Testis (tissue), 2 donors: ENCODE measurements at regions not wholly inside any gene's neighbourhood (a gene's known extent, or its start where the extent isn't known, plus 50 kb on each side); places are given as distances from the start of the nearest gene placed in this dataset.

Experiments used
- DNase-seq: peaks from one replicate; pipeline ENCODE4 v3.0.0-alpha.2; 2019
- H3K27ac ChIP-seq, 2 donors: fragments of 200-600 bp; sonication (generic); one replicate each; pipeline ENCODE4 v1.5.1; 2019
- H3K27me3 ChIP-seq: fragments of 200-600 bp; sonication (generic); one replicate; pipeline ENCODE4 v1.5.1; 2019
- H3K36me3 ChIP-seq: fragments of 200-600 bp; sonication (generic); one replicate; pipeline ENCODE4 v1.5.1; 2017; ENCODE audit warnings: low read depth; ENCODE audit errors: missing control alignments
- H3K4me1 ChIP-seq: fragments of 200-600 bp; sonication (generic); one replicate; pipeline ENCODE4 v1.5.1; 2019
- H3K4me3 ChIP-seq, 2 donors: fragments of 200-600 bp; sonication (generic); one replicate each; pipeline ENCODE4 v1.5.1; 2017 to 2019
- H3K9me3 ChIP-seq: fragments of 200-600 bp; sonication (generic); one replicate; pipeline ENCODE4 v1.5.1; 2017
- POLR2A ChIP-seq: fragments of 450-650 bp; IDR thresholded peaks from one replicate; pipeline ENCODE4 v1.6.1; 2017; ENCODE audit warnings: antibody characterized with exemption, mild to moderate bottlenecking, moderate library complexity
- WGBS, 2 donors: methylation state at CpG; one replicate each; pipeline ENCODE4 v1.1.5; 2018; 5-methylcytosine and 5-hydroxymethylcytosine counted together
- intact Hi-C: fragments of 100-400 bp; cut with DNase I; formaldehyde crosslinking; loops from one replicate; pipeline ENCODE4 v1.15.1; 2023; ENCODE audit warnings: low total_unique reads
- TF ChIP-seq, protein P1 (sequence below), 3 experiments: fragments of 450-650 bp in 2 of 3; fragments of 200-600 bp in 1 of 3; sonication (generic) in 1 of 3; IDR thresholded peaks; one replicate each; pipeline ENCODE4 v1.5.1; 2016 to 2019; ENCODE audit warnings: antibody characterized with exemption in 3 of 3, mild to moderate bottlenecking in 2 of 3, moderate library complexity in 1 of 3

DNA sequence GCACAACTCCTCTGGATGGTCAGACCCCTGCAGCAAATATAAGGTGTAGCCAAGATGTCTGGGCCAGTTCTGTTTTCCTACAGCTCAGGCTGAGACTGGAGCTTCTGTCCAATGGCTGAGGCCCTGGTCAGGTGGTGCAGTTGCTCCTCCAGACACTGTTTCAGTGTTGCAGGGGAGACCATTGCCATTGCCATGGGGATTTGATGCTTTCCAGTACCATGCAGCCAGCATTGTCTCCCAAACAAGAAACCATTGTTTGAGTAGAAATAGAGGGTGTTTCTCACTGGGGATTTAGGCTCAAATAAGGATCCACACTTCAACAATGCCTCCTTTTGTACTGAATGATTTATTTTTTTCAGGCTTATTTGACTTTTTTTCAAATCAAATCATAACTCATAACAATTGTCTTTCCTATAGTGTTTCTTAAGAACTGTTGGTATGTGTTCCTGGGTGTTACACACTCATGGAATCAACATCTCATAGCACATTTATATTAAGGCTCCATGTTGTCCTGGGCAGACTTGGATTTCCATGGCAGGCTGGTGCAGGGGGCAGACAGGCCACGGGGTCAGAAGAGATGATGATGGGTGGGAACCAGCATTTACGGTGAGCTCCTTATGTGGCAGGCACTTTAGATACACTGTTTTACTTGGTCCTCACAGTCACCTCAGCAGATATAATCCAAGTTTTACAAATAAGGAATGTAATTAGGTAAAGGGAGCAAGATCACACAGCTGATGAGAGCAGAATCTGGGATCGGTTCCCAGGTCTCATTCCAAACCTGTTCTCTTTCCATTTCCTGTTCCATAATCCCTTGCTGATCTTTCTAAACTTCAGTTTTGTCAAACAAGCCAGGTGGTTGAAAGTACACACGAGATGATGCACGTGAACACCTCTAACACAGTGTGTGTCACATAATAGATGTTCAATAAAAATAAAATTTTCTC, 95.9 kb upstream of the GNAQ start:
- intact Hi-C loops = no loop called here
- no peak for TF ChIP-seq POLR2A
- TF ChIP-seq, protein P1, sequence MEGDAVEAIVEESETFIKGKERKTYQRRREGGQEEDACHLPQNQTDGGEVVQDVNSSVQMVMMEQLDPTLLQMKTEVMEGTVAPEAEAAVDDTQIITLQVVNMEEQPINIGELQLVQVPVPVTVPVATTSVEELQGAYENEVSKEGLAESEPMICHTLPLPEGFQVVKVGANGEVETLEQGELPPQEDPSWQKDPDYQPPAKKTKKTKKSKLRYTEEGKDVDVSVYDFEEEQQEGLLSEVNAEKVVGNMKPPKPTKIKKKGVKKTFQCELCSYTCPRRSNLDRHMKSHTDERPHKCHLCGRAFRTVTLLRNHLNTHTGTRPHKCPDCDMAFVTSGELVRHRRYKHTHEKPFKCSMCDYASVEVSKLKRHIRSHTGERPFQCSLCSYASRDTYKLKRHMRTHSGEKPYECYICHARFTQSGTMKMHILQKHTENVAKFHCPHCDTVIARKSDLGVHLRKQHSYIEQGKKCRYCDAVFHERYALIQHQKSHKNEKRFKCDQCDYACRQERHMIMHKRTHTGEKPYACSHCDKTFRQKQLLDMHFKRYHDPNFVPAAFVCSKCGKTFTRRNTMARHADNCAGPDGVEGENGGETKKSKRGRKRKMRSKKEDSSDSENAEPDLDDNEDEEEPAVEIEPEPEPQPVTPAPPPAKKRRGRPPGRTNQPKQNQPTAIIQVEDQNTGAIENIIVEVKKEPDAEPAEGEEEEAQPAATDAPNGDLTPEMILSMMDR (IDR thresholded peaks at IDR 0.05) = no peak
- 81 to 88% methylated on average over 5 of the region's 5 CpGs for WGBS, 2 donors
- no peaks in the 10 kb centered on the region for H3K9me3 ChIP-seq
- H3K27ac ChIP-seq = no peak overlapping the region
- no peak overlapping the region for H3K4me3 ChIP-seq
- H3K27me3 ChIP-seq = no peaks in the 10 kb centered on the region
- H3K36me3 ChIP-seq = no peaks in the 10 kb centered on the region
- DNase-seq = no peak
- H3K4me1 ChIP-seq = no peaks in the 10 kb centered on the region

DNA sequence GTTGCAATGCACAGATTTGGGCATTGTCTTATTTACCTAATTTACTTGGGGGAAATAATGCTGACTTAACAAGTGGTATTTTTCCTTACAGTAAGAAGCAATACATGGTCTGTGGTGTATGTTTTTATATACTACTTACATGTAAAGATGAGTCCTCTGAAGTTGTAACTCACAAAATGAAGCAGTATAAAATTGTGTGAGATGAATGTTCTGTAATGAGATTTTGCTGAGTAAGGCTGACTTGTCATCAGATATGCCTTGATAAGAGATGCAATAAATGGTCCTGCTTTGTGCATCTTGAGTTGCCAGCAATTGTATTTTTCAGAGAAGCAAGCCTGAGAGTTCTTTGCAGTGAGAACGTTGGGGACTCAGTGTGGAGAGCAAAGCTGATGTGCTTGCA, 92.2 kb upstream of the GNAQ start:
- H3K27me3 ChIP-seq = no peaks in the 10 kb centered on the region
- H3K36me3 ChIP-seq = no peaks in the 10 kb centered on the region
- H3K27ac ChIP-seq = no peak overlapping the region
- 71 to 76% methylated on average over 1 of the region's 1 CpG for WGBS, 2 donors
- H3K4me1 ChIP-seq = no peaks in the 10 kb centered on the region
- DNase-seq = no peak
- H3K4me3 ChIP-seq = no peak overlapping the region
- H3K9me3 ChIP-seq = no peaks in the 10 kb centered on the region
- intact Hi-C loops = no loop called here
- TF ChIP-seq, protein P1 (IDR thresholded peaks at IDR 0.05) = no peak
- no peak for TF ChIP-seq POLR2A

DNA sequence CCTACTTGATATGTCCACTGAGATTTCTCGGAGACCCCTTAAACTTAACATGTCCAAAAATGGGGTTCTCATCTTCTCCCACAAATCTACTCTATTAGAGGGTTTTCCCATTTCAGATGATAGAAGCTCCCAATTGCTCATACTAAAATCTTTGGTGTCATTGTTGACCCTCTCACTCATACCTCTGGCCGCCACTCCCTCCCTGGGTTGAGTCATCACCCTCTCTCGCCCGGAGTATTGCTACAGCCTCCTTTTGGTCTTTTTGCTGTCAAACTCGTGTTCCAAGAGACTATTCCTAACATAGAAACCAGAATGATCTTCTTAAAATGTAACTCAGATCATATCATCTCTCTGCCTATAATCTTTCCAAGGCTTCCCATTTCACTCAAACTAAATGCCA, 91.0 kb upstream of the GNAQ start:
- no peak overlapping the region for H3K27ac ChIP-seq
- WGBS, 2 donors = 92% methylated on average over 5 of the region's 5 CpGs
- no peaks in the 10 kb centered on the region for H3K4me1 ChIP-seq
- intact Hi-C loops = no loop called here
- H3K36me3 ChIP-seq = no peaks in the 10 kb centered on the region
- H3K4me3 ChIP-seq = no peak overlapping the region
- TF ChIP-seq, protein P1 (IDR thresholded peaks at IDR 0.05) = no peak
- TF ChIP-seq POLR2A = no peak
- no peaks in the 10 kb centered on the region for H3K27me3 ChIP-seq
- DNase-seq = no peak
- H3K9me3 ChIP-seq = no peaks in the 10 kb centered on the region

DNA sequence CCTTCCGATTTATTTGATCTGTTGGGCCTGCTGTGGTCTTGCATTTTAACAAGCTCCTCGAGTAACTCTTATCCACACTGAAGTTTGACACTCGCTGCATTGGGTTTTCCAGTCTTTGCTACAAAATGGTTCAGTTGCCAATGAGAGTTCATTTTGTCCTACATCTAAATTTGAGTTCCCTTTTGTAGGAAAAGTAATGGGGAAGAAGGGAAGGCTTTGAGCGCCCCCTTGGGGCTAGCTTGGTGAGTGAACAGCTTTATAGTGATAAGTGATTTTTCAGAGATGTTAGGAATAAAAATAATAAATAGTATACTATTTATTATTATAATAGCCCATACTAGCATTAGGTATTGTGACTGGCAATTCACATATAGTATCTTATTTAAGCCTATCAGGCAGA, 89.9 kb upstream of the GNAQ start:
- Histone ChIP-seq H3K4me1 (no peaks in the 10 kb centered on the region), H3K36me3 (no peaks in the 10 kb centered on the region), H3K27me3 (no peaks in the 10 kb centered on the region), H3K27ac (no peak overlapping the region), H3K9me3 (no peaks in the 10 kb centered on the region), H3K4me3 (no peak overlapping the region)
- WGBS, 2 donors = 53 to 62% methylated on average over 4 of the region's 4 CpGs
- no peak for TF ChIP-seq POLR2A
- TF ChIP-seq, protein P1 (IDR thresholded peaks at IDR 0.05) = peak in 2 of 3 experiments; percentile 46 to 51
- intact Hi-C loops = no loop called here
- DNase-seq = peak; percentile 81
